GM12878 (cell line): ENCODE measurements at regions not wholly inside any gene's neighbourhood (a gene's known extent, or its start where the extent isn't known, plus 50 kb on each side); places are given as distances from the start of the nearest gene placed in this dataset.

Experiments
- ATAC-seq: fragments of 200-7000 bp; cut with Tn5 transposase; 3 replicates; pipeline ENCODE4 v1.9.1; 2020; ENCODE audit warnings: mild to moderate bottlenecking, moderate library complexity
- BruUV-seq: library from RNA; stranded (reverse); fragments of 400-500 nt; replicated peaks from 2 replicates; lab custom pipeline; 2021; lab: Mats Ljungman, UMichigan
- CTCF ChIA-PET: fragments of 300-600 bp; sonication (Branson Sonifier 250); formaldehyde crosslinking; extraction: SDS; loops from one replicate; lab custom pipeline; 2021; ENCODE audit warnings: inconsistent platforms; lab: Yijun Ruan, JAX
- POLR2A ChIA-PET: fragments of 350-600 bp; formaldehyde crosslinking; extraction: SDS; loops from one replicate; lab custom pipeline; 2021; ENCODE audit warnings: inconsistent platforms; lab: Charles Lee
- RAD21 ChIA-PET: fragments of 300-600 bp; sonication (Branson Sonifier 250); formaldehyde crosslinking; loops from one replicate; lab custom pipeline; 2023; ENCODE audit warnings: antibody characterized with exemption; ENCODE audit not compliant: unreplicated experiment; lab: Charles Lee
- SMC1A ChIA-PET: fragments of 300-600 bp; sonication (Branson Sonifier 250); formaldehyde crosslinking; loops from one replicate; lab custom pipeline; 2023; ENCODE audit not compliant: unreplicated experiment, uncharacterized antibody; lab: Charles Lee
- DNase-seq: peaks from one replicate; pipeline ENCODE4 v3.0.0-alpha.2; 2011; ENCODE audit warnings: low read depth, low spot score
- FAIRE-seq: peaks from 3 replicates; lab custom pipeline; 2011; peaks lifted over from hg19 to GRCh38; lab: Jason Lieb, UNC
- H2AFZ ChIP-seq: 2 replicates; pipeline ENCODE4 v1.6.0; 2011; ENCODE audit warnings: low read depth, low read length, control low read depth; ENCODE audit not compliant: control insufficient read depth
- H3K27ac ChIP-seq: 2 replicates; pipeline ENCODE4 v1.5.1; 2011; ENCODE audit warnings: control low read depth; ENCODE audit not compliant: control insufficient read depth, insufficient read depth
- H3K27me3 ChIP-seq, 2 experiments: replicated peaks in 1 of 2; 2 replicates each; pipeline versions ENCODE4 v1.6.0 to v1.6.1; 2011; ENCODE audit warnings: low read length in 1 of 2; ENCODE audit not compliant: control insufficient read depth in 2 of 2, insufficient read depth in 2 of 2
- H3K36me3 ChIP-seq, 2 experiments: 2 replicates each; pipeline ENCODE4 v1.5.1; 2011; ENCODE audit warnings: low read length in 1 of 2; ENCODE audit not compliant: control insufficient read depth in 2 of 2, insufficient read depth in 2 of 2
- H3K4me1 ChIP-seq: 2 replicates; pipeline ENCODE4 v1.6.1; 2011; ENCODE audit warnings: mild to moderate bottlenecking, low read length, moderate library complexity, mixed read lengths; ENCODE audit not compliant: control insufficient read depth, insufficient read depth
- H3K4me2 ChIP-seq: 2 replicates; pipeline ENCODE4 v1.6.0; 2011; ENCODE audit warnings: control low read depth; ENCODE audit not compliant: control insufficient read depth, insufficient read depth
- H3K4me3 ChIP-seq: fragments of 200-600 bp; sonication (generic); 2 replicates; pipeline ENCODE4 v1.5.1; 2016
- H3K79me2 ChIP-seq: 2 replicates; pipeline ENCODE4 v1.6.0; 2011; ENCODE audit warnings: low read length; ENCODE audit not compliant: control insufficient read depth, insufficient read depth
- H3K9ac ChIP-seq: 2 replicates; pipeline ENCODE4 v1.8.0; 2011; ENCODE audit warnings: low read length, control low read depth, mixed read lengths; ENCODE audit not compliant: control insufficient read depth, insufficient read depth
- H3K9me3 ChIP-seq: replicated peaks from 3 replicates; pipeline ENCODE4 v1.5.1; 2011; ENCODE audit warnings: mild to moderate bottlenecking, low read length; ENCODE audit not compliant: control insufficient read depth, insufficient read depth
- H4K20me1 ChIP-seq: 2 replicates; pipeline ENCODE4 v1.6.0; 2011; ENCODE audit not compliant: control insufficient read depth, insufficient read depth
- EED ChIP-seq: sonication (generic); IDR thresholded peaks from 2 replicates; pipeline ENCODE4 v1.6.1; 2016; ENCODE audit warnings: antibody characterized with exemption, low read depth
- FOS ChIP-seq: IDR thresholded peaks from 3 replicates; pipeline ENCODE4 v1.6.1; 2011; ENCODE audit warnings: borderline replicate concordance; ENCODE audit not compliant: insufficient read length; ENCODE audit errors: extremely low read depth
- HDAC2 ChIP-seq: fragments of 200-600 bp; sonication (generic); IDR thresholded peaks from 2 replicates; pipeline ENCODE4 v1.6.1; 2017
- IRF3 ChIP-seq: fragments of 450-650 bp; IDR thresholded peaks from 2 replicates; pipeline ENCODE4 v1.6.1; 2014; ENCODE audit warnings: mild to moderate bottlenecking
- MTA2 ChIP-seq: fragments of 450-650 bp; IDR thresholded peaks from 2 replicates; pipeline ENCODE4 v1.6.1; 2016; ENCODE audit warnings: low read depth, mild to moderate bottlenecking, moderate library complexity
- MYC ChIP-seq: IDR thresholded peaks from 2 replicates; pipeline ENCODE4 v1.6.1; 2011; ENCODE audit warnings: mild to moderate bottlenecking, low read length, moderate library complexity, inconsistent platforms; ENCODE audit not compliant: insufficient read depth, insufficient replicate concordance, insufficient read length, severe bottlenecking
- SIX5 ChIP-seq: IDR thresholded peaks from 2 replicates; pipeline ENCODE4 v1.6.1; 2011; ENCODE audit warnings: mild to moderate bottlenecking, low read depth, low read length, moderate library complexity; ENCODE audit not compliant: severe bottlenecking
- WGBS: methylation state at CpG from one replicate; pipeline ENCODE4 v1.1.6; 2016; ENCODE audit warnings: low lambda C conversion rate; ENCODE audit not compliant: insufficient replicate concordance, insufficient coverage; ENCODE audit errors: missing lambda C conversion rate; 5-methylcytosine and 5-hydroxymethylcytosine counted together
- in situ Hi-C: fragments of 300-500 bp; cut with MboI; formaldehyde crosslinking; loops from 9 replicates; pipeline ENCODE4 v1.14.3; 2018; ENCODE audit warnings: mixed read lengths
- intact Hi-C: fragments of 100-400 bp; cut with micrococcal nuclease; formaldehyde crosslinking; loops from one replicate; pipeline ENCODE4 v1.14.2; 2022; ENCODE audit not compliant: unreplicated experiment
- TF ChIP-seq, protein P1 (sequence below): fragments of 450-650 bp; formaldehyde crosslinking; IDR thresholded peaks from 2 replicates; pipeline ENCODE4 v1.5.0; 2022; ENCODE audit warnings: mild to moderate bottlenecking, missing genetic modification characterization

- no TSS peak for BruUV-seq
- Histone ChIP-seq H3K9ac (no peak overlapping the region), H3K9me3 (no peaks in the 10 kb centered on the region), H3K4me3 (no peak overlapping the region), H2AFZ (no peak overlapping the region), H3K4me2 (no peak overlapping the region), H3K4me1 (no peaks in the 10 kb centered on the region), H3K79me2 (no peaks in the 10 kb centered on the region), H4K20me1 (no peaks in the 10 kb centered on the region), H3K27me3 (no peaks in the 10 kb centered on the region), H3K27ac (no peak overlapping the region), H3K36me3 (no peaks in the 10 kb centered on the region)
- intact Hi-C loops (no loop called here), in situ Hi-C loops (no loop called here)
- RAD21 ChIA-PET, result no interaction called here
- CTCF ChIA-PET, result no interaction called here
- POLR2A ChIA-PET, result no interaction called here
- SMC1A ChIA-PET, result no interaction called here
- ATAC-seq, result no peak
- no peak for DNase-seq
- no peak for FAIRE-seq
- WGBS, result 0% methylated on average over 3 of the region's 3 CpGs
- TF ChIP-seq EED (no peak), MTA2 (no peak), HDAC2 (no peak), MYC (no peak), IRF3 (no peak), FOS (no peak), SIX5 (no peak)
- TF ChIP-seq, protein P1, sequence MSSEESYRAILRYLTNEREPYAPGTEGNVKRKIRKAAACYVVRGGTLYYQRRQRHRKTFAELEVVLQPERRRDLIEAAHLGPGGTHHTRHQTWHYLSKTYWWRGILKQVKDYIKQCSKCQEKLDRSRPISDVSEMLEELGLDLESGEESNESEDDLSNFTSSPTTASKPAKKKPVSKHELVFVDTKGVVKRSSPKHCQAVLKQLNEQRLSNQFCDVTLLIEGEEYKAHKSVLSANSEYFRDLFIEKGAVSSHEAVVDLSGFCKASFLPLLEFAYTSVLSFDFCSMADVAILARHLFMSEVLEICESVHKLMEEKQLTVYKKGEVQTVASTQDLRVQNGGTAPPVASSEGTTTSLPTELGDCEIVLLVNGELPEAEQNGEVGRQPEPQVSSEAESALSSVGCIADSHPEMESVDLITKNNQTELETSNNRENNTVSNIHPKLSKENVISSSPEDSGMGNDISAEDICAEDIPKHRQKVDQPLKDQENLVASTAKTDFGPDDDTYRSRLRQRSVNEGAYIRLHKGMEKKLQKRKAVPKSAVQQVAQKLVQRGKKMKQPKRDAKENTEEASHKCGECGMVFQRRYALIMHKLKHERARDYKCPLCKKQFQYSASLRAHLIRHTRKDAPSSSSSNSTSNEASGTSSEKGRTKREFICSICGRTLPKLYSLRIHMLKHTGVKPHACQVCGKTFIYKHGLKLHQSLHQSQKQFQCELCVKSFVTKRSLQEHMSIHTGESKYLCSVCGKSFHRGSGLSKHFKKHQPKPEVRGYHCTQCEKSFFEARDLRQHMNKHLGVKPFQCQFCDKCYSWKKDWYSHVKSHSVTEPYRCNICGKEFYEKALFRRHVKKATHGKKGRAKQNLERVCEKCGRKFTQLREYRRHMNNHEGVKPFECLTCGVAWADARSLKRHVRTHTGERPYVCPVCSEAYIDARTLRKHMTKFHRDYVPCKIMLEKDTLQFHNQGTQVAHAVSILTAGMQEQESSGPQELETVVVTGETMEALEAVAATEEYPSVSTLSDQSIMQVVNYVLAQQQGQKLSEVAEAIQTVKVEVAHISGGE (CRISPR knock-in tag), result no peak
These were observed 652.0 kb upstream of the GOLIM4 start for GRCh38 chr3:168747697-168748096.
